NCI-H82 treated with DMSO at 0.1 percent for 48 hours (cell line): ENCODE measurements at regions not wholly inside any gene's neighbourhood (a gene's known extent, or its start where the extent isn't known, plus 50 kb on each side); places are given as distances from the start of the nearest gene placed in this dataset.
"Not testable (repeated sequence)": the region's sequence is repeated elsewhere in the genome, so short reads cannot be mapped to it uniquely, and the experiment has no call there.

Experiments
- DNase-seq: peaks from one replicate; lab custom pipeline; 2025; ENCODE audit not compliant: unreplicated experiment; lab: John Stamatoyannopoulos, UW

GRCh38 chr12:46982629-46983392, 96.6 kb upstream of the PCED1B start:
- DNase-seq = no peak

- no peak for DNase-seq
These were observed 96.0 kb upstream of the PCED1B start for GRCh38 chr12:46983393-46983793.

- DNase-seq = peak; percentile 35
These were observed 95.2 kb upstream of the PCED1B start for GRCh38 chr12:46983959-46984841.

GRCh38 chr12:46985816-46986215, 93.6 kb upstream of the PCED1B start:
- DNase-seq = no peak

- not testable (repeated sequence) for DNase-seq
These were observed 91.3 kb upstream of the PCED1B start for GRCh38 chr12:46988122-46988521.

- no peak for DNase-seq
These were observed 89.2 kb upstream of the PCED1B start for GRCh38 chr12:46990211-46990610.

GRCh38 chr12:46992051-46992450, 87.4 kb upstream of the PCED1B start:
- DNase-seq = not testable (repeated sequence)

- DNase-seq = no peak
These were observed 80.5 kb upstream of the PCED1B start for GRCh38 chr12:46998811-46999368.

GRCh38 chr12:47004634-47005033, 74.8 kb upstream of the PCED1B start:
- DNase-seq = no peak

GRCh38 chr12:47007048-47007447, 72.4 kb upstream of the PCED1B start:
- DNase-seq = no peak

- no peak for DNase-seq
These were observed 66.9 kb upstream of the PCED1B start for GRCh38 chr12:47012552-47012951.

- no peak for DNase-seq
These were observed 64.9 kb upstream of the PCED1B start for GRCh38 chr12:47014474-47014873.

- DNase-seq = no peak
These were observed 64.0 kb upstream of the PCED1B start for GRCh38 chr12:47015381-47015780.

GRCh38 chr12:47017041-47017713, 62.2 kb upstream of the PCED1B start:
- no peak for DNase-seq

- no peak for DNase-seq
These were observed 61.4 kb upstream of the PCED1B start for GRCh38 chr12:47017901-47018475.

GRCh38 chr12:47020211-47020821, 59.1 kb upstream of the PCED1B start:
- DNase-seq = no peak

- DNase-seq = peak; percentile 60
These were observed 58.1 kb upstream of the PCED1B start for GRCh38 chr12:47021298-47021697.

- DNase-seq = no peak
These were observed 57.1 kb upstream of the PCED1B start for GRCh38 chr12:47022296-47022695.

- no peak for DNase-seq
These were observed 56.1 kb upstream of the PCED1B start for GRCh38 chr12:47023311-47023710.

GRCh38 chr12:47023953-47024352, 55.5 kb upstream of the PCED1B start:
- no peak for DNase-seq
